Gastrocnemius medialis (tissue), 4 donors: ENCODE measurements at regions not wholly inside any gene's neighbourhood (a gene's known extent, or its start where the extent isn't known, plus 50 kb on each side); places are given as distances from the start of the nearest gene placed in this dataset.

Experiments
- CTCF ChIP-seq, 5 experiments: fragments of 450-650 bp in 3 of 5; fragments of 200-600 bp in 2 of 5; sonication (generic) in 2 of 5; IDR thresholded peaks in 4 of 5; conservative IDR thresholded peaks in 1 of 5; 1 replicate in 4 of 5; 2 replicates in 1 of 5; pipeline ENCODE4 v1.5.1; 2016 to 2019; ENCODE audit warnings: antibody characterized with exemption in 5 of 5, mild to moderate bottlenecking in 3 of 5, moderate library complexity in 3 of 5
- POLR2A ChIP-seq, 2 donors: fragments of 450-650 bp; IDR thresholded peaks; one replicate each; pipeline ENCODE4 v1.6.1; 2017; ENCODE audit warnings: antibody characterized with exemption in 2 of 2, mild to moderate bottlenecking in 2 of 2, moderate library complexity in 2 of 2

- no peak for TF ChIP-seq CTCF (IDR thresholded peaks at IDR 0.05 in 4 of 5, conservative IDR thresholded peaks at IDR 0.05 in 1 of 5)
- no peak for TF ChIP-seq POLR2A (IDR thresholded peaks at IDR 0.05)
Measured at GRCh38 chrX:13215729-13216128, 104.1 kb downstream of the ATXN3L start.
